Astrocyte (in vitro differentiated cells and primary cell): ENCODE measurements at regions not wholly inside any gene's neighbourhood (a gene's known extent, or its start where the extent isn't known, plus 50 kb on each side); places are given as distances from the start of the nearest gene placed in this dataset.

Source experiments
- EZH2 ChIP-seq: IDR thresholded peaks from 2 replicates; pipeline ENCODE4 v1.6.1; 2012; ENCODE audit warnings: mild to moderate bottlenecking, low read length, inconsistent platforms; ENCODE audit not compliant: insufficient read depth
- TF ChIP-seq, protein P1 (sequence below): IDR thresholded peaks from 2 replicates; pipeline ENCODE4 v1.5.1; 2011; ENCODE audit warnings: low read depth, mild to moderate bottlenecking, inconsistent platforms, low read length, moderate library complexity; ENCODE audit not compliant: insufficient read depth

DNA sequence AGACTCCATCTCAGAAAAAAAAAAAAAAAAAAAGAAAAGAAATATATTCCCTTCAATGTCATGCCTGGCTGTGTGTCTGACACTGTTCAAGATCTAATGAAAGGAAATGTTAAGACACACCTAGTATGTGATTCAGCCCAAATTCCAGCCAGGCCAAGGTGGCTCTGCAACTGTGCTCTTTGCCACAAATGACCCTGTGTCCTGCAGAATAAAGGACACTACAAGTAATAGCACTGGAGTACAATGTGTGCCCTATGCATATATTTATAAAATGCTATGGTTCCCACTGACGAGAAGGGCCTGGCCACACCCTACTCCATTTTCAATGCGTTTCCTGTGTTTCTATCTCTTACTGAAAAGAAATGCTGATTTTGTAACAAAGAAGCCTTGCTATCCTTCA lies 98.0 kb upstream of the SORBS2 start:
- TF ChIP-seq, protein P1, sequence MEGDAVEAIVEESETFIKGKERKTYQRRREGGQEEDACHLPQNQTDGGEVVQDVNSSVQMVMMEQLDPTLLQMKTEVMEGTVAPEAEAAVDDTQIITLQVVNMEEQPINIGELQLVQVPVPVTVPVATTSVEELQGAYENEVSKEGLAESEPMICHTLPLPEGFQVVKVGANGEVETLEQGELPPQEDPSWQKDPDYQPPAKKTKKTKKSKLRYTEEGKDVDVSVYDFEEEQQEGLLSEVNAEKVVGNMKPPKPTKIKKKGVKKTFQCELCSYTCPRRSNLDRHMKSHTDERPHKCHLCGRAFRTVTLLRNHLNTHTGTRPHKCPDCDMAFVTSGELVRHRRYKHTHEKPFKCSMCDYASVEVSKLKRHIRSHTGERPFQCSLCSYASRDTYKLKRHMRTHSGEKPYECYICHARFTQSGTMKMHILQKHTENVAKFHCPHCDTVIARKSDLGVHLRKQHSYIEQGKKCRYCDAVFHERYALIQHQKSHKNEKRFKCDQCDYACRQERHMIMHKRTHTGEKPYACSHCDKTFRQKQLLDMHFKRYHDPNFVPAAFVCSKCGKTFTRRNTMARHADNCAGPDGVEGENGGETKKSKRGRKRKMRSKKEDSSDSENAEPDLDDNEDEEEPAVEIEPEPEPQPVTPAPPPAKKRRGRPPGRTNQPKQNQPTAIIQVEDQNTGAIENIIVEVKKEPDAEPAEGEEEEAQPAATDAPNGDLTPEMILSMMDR, result no peak
- TF ChIP-seq EZH2, result no peak
